ENCODE measurements at regions not wholly inside any gene's neighbourhood (a gene's known extent, or its start where the extent isn't known, plus 50 kb on each side); places are given as distances from the start of the nearest gene placed in this dataset.

- no peak for FAIRE-seq
- no peaks in the 10 kb centered on the region for H3K4me1 ChIP-seq (ENCODE audit: control insufficient read depth, extremely low read depth, insufficient read depth, low read length)
- no peak overlapping the region for H3K27ac ChIP-seq (ENCODE audit: insufficient read depth, low read depth, low read length)
- no peaks in the 10 kb centered on the region for H3K9me3 ChIP-seq (replicated peaks; ENCODE audit: control insufficient read depth, insufficient read depth, low read length)
- no peak overlapping the region for H2AFZ ChIP-seq (ENCODE audit: low read depth, low read length)
- intact Hi-C loops (cut with micrococcal nuclease), result no loop called here
- dilution Hi-C loops (cut with MboI; ENCODE audit: extremely low pct_ligation_motif_present, low sequenced_read_pairs), result no loop called here
- TF ChIP-seq POLR2AphosphoS5 (IDR thresholded peaks at IDR 0.05; ENCODE audit: insufficient read depth, low read depth, low read length) (no peak), EZH2 (IDR thresholded peaks at IDR 0.05; ENCODE audit: borderline replicate concordance, low read depth, low read length, severe bottlenecking) (no peak), POLR2A (IDR thresholded peaks at IDR 0.05; ENCODE audit: low read depth, low read length) (no peak), GATA2 (IDR thresholded peaks at IDR 0.05; ENCODE audit: insufficient read depth, insufficient read length, low read depth, low read length) (no peak), MYC (IDR thresholded peaks at IDR 0.05; ENCODE audit: low read depth, low read length) (no peak), CTCF (IDR thresholded peaks at IDR 0.05; ENCODE audit: extremely low read depth in 1 of 2, insufficient read depth in 1 of 2, low read depth in 1 of 2, low read length in 2 of 2) (no peak), JUN (IDR thresholded peaks at IDR 0.05; ENCODE audit: borderline replicate concordance, insufficient read depth, insufficient read length, low read depth) (no peak), MAX (IDR thresholded peaks at IDR 0.05; ENCODE audit: insufficient read depth, insufficient read length) (no peak), FOS (IDR thresholded peaks at IDR 0.05; ENCODE audit: borderline replicate concordance, insufficient read depth, low read length) (no peak)
- no peaks in the 10 kb centered on the region for H3K9me1 ChIP-seq (replicated peaks; ENCODE audit: control insufficient read depth, extremely low read depth, insufficient read depth, low read length)
- POLR2A ChIA-PET, result no interaction called here
- CTCF ChIA-PET, result interaction anchor here (0.7 kb wide), 1 partner anchor 100 kb away, joined by 3 read pairs; no protein-coding TSS in a partner anchor
- BruUV-seq (replicated peaks), result no TSS peak
- H3K4me2 ChIP-seq (ENCODE audit: insufficient read depth, low read length), result no peak overlapping the region
- H3K4me3 ChIP-seq (replicated peaks in 1 of 3; ENCODE audit: insufficient read depth in 1 of 3, low read depth in 1 of 3, low read length in 3 of 3), result no peak overlapping the region
- H4K20me1 ChIP-seq (replicated peaks; ENCODE audit: control insufficient read depth, extremely low read depth, insufficient read depth, low read length), result no peaks in the 10 kb centered on the region
- H3K79me2 ChIP-seq (ENCODE audit: control insufficient read depth, insufficient read depth, low read length), result no peaks in the 10 kb centered on the region
- peaks cover 16 to 19% of the 10 kb centered on the region in 2 experiments for H3K27me3 ChIP-seq (ENCODE audit: control insufficient read depth in 2 of 2, insufficient read depth in 2 of 2, low read length in 2 of 2)
- DNase-seq (ENCODE audit: low read depth, low spot score), result no peak
- H3K36me3 ChIP-seq (ENCODE audit: control insufficient read depth in 2 of 2, extremely low read depth in 1 of 2, insufficient read depth in 2 of 2, low read length in 2 of 2), result no peaks in the 10 kb centered on the region
- H3K9ac ChIP-seq (replicated peaks; ENCODE audit: extremely low read depth, insufficient read depth, low read length), result no peak overlapping the region
Observed at GRCh38 chr11:13064593-13064992, 55.5 kb downstream of the RASSF10 start.

All from endothelial cell of umbilical vein (primary cell).